HG03558 (cell line): ENCODE measurements at regions not wholly inside any gene's neighbourhood (a gene's known extent, or its start where the extent isn't known, plus 50 kb on each side); places are given as distances from the start of the nearest gene placed in this dataset.

Source experiments
- ATAC-seq: cut with Tn5 transposase; IDR thresholded peaks from one replicate; pipeline ENCODE4 v1.9.1; 2021; ENCODE audit warnings: moderate number of reproducible peaks; ENCODE audit not compliant: unreplicated experiment; ENCODE audit errors: extremely low read depth

DNA sequence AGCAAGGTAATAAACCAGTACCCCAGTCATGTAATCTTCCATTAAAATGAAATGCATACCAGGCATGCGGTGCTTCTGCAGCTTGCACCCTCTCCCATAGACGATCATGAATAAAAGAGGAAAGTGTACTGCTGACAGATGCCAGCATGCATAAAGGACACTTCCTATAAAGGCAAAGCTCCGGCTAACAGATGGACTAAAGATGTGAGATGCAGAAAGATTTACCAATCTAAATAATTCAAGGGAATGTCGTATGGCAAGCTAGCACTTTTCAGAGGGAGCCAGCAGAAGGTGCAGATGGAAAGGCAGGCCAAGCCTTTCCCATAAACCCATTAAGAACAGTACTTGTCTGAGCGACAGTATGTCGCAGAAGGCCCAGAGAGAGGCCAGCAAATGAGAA lies 542.0 kb downstream of the NUF2 start:
- no peak for ATAC-seq

DNA sequence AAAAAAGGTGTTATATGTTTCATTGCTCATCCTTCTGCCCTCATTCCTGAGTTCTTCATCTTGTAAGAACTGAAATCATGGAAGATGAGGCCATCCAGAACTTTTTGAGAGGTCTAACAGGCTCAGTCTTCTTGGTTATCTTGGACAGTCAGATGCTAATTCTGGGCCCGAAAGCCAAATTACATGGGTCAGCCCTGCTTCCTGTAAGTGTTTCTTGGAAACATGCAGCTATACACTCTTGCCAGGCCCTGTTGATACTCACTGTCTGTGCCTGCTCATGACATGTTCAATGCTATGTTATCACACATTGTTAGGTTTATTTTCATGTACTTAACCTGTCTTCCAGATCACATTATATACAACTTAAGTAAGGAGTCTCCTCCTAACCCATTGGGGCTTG lies 542.5 kb downstream of the NUF2 start:
- no peak for ATAC-seq

DNA sequence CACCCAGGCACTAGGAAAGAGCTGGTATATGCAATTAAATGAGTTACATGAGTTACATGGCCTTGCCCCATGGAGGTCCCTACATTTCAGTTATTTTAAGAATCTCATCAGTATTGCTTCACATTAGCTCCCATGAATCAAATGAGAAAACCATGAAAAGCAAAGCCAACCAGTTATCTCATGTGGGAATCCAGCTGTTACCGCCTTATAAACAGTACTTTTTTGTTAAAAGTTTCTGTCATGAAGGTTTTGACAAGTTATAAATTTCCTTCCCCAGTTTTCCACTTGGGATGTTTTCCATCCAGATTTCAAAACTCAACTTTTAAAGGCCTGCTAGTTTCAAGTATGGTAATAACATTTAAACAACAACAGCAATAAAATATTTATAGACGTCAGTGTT lies 544.8 kb downstream of the NUF2 start:
- ATAC-seq: no peak

DNA sequence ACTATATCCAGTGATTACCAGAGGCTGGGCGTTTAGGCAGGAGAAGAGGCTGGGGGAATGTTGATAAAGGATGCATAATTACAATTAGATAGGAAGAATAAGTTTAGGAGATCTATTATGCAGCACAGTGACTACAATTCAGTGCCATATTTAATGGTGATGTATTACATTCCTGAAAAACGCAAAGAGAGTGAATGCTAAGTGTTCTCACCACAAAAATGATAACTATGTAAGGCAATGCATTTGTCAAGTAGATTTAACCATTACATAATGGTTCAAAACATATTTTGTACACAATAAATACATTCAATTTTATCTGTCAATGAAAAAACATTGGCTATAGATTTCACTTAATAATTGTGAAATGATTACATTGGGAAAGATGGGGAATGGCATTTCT lies 548.9 kb downstream of the NUF2 start:
- no peak for ATAC-seq

DNA sequence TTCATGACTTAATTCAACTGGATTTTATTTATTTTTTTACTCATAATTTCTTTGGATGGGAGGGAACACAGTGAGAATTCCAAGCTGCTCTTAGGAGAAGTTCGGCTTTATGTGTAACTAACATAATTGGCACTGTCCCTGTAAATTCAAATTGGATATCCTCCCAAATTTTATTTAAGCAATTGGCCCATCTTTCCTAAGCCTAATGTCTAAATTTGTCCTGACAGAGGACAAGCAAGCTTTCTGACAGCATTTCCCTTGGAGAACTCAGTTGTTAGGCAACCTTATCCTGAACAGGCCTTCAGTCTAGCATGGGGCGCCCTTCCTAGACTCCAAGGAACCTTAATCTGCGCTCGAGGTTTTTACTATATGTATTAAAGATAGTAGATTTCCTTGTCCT lies 550.3 kb downstream of the NUF2 start:
- no peak for ATAC-seq

DNA sequence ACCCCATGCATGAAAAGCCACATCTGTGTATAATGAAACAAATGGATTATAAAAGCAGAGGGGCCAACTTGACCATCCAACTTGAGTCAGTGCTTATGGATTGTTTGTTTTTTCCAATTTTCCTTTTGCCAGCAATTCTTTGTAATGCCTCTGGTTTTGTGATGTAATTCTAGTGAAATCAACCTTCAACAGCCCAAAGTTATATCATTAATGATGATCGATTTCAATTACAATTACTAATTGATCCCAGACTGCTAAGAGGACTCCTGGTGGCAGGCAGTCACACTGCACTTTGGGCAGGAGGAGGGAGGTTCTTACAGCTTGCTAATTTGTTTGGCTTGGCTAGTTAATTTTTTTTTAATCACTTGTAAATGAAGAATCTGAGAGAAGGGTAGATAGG lies 552.3 kb downstream of the NUF2 start:
- ATAC-seq: no peak

DNA sequence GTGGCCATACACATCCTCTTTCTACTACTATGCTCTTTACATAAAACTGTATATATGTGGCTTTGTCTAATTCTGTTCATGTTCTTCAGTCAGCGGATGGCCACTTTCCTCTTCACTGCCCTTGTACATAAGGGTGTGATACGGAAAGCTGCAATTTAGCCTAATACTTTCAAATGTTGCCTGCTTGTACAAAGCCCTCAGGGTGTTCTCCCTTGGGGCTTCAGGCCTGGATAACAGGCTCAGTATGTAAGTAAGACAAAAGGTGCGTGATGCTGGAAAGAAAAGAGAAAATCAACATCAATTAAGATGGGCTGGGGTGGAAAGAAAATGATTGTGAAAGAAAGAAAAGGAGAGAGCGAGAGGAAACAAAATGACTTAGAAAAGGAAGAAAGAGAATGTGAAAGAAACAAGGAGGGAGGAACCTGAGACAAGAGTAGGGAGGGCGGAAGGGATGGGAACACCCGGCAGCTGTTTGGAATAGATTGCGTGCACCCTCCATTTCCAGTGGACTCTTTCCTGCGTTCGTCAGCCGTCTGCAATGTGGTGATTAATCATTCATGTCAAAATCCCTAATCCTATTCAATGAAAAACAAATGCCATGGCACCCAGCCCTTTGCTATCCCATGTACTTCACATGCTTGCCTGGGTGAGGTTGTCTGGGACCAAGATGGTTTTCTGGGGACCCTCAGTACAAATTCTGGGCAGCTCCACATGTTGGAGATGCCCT lies 553.6 kb downstream of the NUF2 start:
- no peak for ATAC-seq

DNA sequence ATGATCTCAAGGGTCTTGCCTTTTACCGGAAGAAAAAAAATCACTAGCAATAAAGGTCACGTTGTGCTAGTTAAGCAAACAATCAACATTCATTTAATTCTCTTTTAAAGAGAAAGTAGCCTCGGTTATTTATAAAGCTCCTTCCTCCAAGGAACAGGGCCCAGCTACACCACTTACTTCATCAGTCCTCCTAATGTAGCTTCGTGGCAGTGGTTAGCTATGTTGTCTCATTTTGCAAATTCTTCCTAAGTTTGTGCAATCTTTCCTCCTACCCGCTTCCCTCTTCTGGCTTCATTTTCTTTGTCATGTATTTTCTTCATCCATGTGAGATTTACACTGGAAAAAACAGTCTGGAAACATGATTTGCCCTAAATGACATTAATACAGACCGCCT lies 554.2 kb downstream of the NUF2 start:
- no peak for ATAC-seq

DNA sequence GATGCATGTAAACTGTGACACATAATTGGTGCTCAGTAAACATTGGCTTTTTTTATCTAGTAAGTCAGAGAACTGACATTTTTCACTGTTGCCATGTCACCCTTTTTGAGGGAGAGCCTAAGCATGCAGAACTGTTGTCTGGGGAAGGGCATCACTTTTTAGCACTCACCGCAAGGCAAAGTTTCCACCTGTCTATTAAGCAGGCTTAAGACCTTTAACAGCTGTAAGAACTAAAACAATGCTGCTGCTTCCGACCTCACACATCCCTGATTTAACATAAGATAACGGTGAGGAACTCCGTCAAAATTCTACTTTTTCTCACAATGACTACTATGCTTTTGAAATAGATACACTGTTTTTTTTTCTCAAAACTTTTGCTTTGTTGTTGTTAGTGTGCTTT lies 554.8 kb downstream of the NUF2 start:
- no peak for ATAC-seq

DNA sequence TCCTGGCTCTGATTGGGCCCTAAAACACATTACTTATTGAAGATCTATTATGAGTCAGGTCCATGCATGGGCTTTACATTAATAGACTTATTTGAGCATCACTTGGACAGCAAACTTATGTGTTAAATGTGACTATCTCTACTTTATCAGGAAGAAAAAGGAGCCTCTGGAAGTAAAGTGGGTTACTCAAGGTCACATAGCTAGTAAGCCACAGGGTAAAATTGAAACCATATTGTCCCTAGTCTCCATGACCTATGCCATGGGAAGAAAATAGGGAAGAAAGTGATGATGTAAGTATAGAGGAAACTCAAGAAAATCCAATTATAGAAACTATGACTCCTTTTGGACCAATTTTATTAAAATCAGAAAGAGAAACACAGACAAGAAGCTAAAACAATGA lies 555.3 kb downstream of the NUF2 start:
- no peak for ATAC-seq

DNA sequence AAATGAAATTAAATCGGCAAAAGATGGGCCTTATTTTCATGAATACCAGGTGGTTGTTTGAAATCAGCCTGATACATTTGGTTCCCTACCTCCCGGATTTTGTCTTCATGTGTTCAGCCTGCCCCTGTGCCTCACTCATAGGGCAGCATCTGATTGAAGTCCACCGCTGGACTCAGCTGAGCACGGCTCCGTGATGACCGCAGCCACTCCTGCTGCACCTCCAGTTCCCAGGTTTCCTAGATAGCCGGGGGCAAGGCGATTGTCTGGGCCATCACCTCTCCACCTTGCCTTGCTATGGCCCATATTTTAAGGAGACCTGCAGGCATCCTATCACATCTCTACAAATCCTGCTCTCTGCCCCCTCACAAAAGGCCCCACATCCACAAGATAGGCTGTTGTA lies 563.8 kb downstream of the NUF2 start:
- no peak for ATAC-seq

DNA sequence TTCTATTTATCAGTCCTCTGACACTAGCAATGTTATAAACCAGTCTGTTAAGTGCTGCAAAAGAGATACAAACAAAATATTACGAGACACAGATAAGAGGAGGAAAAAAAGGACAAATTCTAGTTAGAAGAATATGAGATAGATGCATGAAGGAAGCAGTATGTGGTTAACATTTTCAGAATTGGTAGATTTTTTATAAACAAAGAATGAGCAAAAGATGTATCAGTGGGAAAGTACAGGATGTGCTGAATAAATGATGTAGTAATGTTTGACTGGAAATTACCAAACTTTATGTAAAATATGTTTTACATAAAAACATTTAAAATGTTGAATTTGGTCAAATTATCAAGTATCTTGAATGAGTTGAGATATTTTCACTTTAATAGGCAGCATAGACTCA lies 574.2 kb downstream of the NUF2 start:
- no peak for ATAC-seq

DNA sequence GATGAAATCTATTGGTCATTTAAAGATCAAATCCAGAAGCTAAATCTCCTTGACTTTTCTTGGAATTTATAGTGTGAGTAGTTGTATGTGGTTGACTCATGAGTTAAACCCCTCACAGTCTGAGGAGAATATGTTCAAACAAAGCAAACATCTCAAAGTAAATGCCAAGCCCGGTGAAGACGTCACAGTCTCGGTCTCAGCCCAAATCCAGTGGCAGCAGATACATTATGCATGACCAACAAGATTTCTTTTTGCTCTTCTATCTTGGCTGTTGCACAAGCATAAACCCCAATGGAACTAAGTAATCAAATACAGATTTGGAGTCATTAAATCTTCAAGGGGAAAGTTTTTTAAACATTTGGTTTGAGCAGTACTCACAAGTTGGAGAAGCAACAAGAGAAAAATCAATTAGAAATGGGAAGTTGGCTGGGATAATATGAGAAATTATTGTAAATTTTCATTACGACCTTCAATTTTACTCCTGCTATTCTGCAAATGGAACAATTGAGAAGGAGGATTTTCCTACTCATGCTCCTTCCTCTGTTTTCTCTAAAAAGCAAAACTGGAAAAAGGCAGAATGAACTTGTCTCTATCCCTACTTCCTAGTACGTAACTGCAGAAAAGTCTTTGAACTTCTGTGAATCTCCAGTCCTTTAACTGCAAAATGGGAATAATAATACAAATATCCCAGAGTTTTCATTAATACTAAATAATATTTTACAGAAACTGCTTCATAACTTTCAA lies 575.8 kb downstream of the NUF2 start:
- no peak for ATAC-seq

DNA sequence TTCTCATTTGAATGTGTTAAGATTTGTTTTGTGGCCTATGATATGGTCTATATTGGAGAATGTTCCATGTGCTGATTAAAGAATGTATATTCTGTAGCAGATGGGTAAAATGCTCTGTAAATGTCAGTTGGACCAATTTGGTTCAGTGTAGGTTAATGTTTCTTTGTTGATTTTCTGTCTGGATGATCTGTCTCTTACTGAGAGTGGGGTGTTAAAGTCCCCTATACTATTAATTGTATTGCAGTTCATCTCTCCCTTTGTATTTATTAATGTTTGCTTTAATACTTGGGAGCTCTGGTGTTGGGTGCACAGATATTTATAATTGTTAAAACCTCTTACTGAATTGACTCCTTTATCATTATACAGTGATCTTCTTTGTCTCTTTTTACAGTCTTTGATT lies 584.5 kb downstream of the NUF2 start:
- no peak for ATAC-seq

DNA sequence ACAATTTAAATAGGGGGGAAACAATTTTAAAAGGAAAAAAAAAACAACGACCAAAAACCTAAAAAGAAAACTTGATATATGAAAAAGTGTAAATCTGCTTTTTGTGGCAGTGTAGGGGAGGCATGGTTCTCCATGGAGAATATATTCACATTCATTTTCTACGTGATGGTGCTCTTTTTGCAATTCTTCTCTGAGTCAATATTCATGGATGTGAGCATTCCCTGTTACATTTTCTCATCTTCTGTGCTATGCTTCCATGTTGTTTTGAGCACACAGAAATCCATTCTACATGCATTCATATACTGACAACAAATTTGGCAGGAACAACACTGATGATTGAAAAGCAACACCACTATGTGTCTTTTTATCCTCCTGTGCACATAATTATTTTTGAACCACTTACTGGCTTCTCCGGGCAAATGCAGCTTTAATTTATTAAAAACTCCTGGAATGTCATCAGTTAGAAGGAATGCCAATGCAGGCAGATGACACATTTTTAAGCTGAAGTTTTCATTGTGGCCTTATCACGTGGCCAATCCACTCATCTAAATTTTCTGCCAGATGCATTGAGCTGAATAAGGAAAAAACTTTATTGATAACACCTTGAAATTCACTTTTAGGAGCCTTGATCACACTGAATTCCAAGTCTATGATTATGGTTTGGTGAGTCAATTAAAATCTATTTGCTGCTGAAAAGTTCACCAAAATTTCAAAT lies 590.6 kb downstream of the NUF2 start:
- ATAC-seq: no peak

DNA sequence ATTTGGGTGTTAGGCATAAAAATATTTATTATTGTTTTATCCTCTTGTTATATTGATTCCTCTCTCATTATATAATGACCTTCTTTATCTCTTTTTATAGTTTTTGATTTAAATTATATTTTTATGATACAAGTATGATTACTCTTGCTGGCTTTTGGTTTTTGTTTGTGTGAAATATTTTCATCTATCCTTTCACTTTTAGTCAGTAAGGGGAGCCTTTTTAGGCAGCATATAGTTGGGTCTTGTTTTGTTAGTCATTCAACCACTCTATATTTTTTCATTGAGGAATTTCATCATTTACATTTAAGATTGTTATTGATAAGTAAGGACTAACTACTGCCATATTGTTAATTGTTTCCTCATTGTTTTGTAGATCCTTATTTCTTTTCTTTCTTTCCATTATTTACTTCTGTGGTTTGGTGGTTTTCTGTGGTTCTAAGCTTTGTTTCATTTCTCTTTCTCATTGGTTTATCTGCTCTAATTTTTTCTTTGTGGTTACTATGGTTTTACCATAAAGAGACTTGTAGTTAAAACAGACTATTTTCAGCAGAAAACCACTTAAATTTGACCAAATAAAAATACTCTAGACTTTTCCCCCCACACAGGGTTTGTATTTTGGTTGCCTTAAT lies 593.1 kb downstream of the NUF2 start:
- ATAC-seq: peak; percentile 44

DNA sequence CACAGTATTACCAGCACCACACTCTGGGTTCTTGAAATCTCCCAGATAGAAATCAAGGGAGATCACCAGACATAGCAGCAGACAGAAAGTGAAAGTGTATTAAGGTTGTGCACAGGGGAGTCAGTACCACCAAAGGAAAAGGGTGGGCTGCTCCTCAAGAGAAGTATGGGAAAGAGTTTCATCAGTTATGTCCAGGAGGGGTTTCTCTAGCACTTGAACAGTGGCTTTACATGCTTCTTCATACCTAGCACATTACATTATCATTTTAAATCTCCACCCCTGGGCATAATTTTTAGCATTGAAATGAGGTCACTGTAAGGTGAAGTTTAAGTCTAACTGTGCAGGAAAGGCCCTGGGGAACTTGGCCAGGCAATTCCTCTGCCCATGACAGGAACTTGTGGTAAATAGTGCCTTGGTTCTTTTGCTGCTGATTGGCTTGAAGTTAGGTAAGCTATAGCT lies 601.0 kb downstream of the NUF2 start:
- ATAC-seq: peak; percentile 66

DNA sequence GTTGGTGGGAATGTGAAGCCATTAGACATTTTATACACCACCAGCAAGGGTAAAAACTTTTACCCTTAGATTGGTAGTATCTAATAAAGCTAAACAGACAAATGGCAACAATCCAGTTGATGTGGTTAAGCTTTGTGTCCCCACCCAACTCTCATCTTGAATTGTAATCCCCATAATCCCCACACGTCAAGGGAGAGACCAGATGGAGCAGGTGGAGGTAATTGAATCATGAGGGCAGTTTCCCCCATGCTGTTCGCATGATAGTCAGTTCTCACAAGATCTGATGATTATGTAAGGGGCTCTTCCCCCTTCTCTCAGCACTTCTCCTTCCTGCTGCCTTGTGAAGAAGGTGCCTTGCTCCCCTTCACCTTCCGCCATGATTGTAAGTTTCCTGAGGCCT lies 602.3 kb downstream of the NUF2 start:
- no peak for ATAC-seq

DNA sequence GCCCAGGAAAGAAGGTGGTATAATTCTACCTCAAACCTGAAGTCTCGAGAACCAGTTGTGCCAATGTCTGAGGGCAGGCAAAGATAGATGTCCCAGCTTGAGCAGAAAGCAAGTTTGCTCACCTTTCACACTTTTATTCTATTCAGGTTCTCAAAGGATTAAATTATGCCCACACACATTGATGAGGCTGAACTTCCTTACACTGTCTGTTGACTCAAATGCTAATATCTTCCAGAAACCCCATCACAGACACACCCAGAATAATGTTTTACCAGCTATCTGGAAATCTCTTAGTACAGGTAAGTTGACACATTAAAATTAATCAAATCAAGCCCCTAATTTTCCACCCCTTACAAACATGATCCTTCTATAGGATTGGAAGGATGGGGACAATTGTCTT lies 605.7 kb downstream of the NUF2 start:
- ATAC-seq: no peak

DNA sequence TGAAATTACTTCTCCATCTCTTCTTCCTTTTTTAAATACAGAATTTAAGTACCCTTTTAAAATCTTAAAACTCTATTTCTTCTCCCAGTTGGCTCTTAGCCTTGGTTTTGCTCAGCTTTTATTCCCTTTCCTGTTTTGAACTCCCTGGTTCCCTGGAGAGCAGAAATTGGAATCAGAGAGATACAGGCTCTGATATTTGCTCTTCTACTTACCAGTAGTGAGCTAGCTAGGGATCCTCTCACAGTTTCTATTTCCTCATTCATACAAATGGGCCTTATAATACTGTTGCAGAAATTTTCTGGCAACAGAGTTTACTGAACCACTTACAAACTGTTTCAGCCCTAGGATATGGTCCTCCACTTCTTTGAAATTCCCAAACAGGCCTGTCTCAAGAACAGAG lies 606.3 kb downstream of the NUF2 start:
- ATAC-seq: no peak

DNA sequence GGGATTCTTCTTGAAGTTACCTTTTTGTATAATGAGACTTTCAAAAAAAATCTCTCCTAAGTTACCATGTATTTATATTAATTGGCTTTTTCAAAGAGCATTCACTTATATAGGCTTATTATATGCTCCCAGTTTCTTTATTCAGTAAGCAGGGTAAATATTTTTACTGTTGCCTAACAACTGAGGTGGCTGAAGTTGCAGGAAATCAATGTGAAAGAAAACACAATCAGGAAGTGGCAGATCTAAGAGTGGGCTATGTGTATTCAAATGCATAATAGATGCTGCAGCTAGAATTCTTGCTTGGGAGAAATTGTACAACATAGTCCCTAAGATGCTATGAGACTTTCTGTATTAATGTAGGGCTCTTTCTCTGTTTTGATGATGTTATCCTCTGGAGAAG lies 606.9 kb downstream of the NUF2 start:
- ATAC-seq: no peak
